Gastroesophageal sphincter (tissue), 3 donors: ENCODE measurements at regions not wholly inside any gene's neighbourhood (a gene's known extent, or its start where the extent isn't known, plus 50 kb on each side); places are given as distances from the start of the nearest gene placed in this dataset.
"Not testable (repeated sequence)": the region's sequence is repeated elsewhere in the genome, so short reads cannot be mapped to it uniquely, and the experiment has no call there.

Source experiments
- CTCF ChIP-seq, 4 experiments: fragments of 200-600 bp in 2 of 4; fragments of 450-650 bp in 2 of 4; sonication (generic) in 1 of 4; IDR thresholded peaks; one replicate each; pipeline ENCODE4 v1.5.1; 2017 to 2019; ENCODE audit warnings: antibody characterized with exemption in 4 of 4, mild to moderate bottlenecking in 2 of 4, moderate library complexity in 2 of 4
- EP300 ChIP-seq: sonication (generic); formaldehyde crosslinking; IDR thresholded peaks from one replicate; pipeline ENCODE4 v1.6.1; 2017; ENCODE audit warnings: antibody characterized with exemption, mild to moderate bottlenecking
- POLR2AphosphoS5 ChIP-seq: sonication (generic); formaldehyde crosslinking; IDR thresholded peaks from one replicate; pipeline ENCODE4 v1.6.1; 2017; ENCODE audit warnings: antibody characterized with exemption

DNA sequence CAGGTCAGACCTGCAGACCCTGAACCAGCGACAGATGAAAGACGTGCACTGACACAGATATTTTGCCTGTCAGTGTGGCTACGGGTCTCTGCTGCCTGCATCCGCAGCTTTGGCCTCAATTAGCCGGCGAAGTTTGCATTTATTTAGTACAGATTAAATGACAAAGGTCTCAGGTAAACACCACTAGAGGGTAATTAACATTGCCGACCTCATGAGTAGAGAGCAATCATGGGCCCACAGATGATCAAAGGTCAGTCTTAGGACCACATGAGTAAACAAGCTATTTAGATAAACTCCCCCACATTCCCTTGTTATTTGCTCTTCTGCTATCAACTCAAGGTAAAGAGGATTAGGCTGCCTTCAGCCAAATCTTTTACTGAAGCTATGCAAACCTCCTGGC is 248.1 kb upstream of the SEL1L start:
- not testable (repeated sequence) for TF ChIP-seq CTCF (IDR thresholded peaks at IDR 0.05); POLR2AphosphoS5; EP300
